ENCODE measurements at regions not wholly inside any gene's neighbourhood (a gene's known extent, or its start where the extent isn't known, plus 50 kb on each side); places are given as distances from the start of the nearest gene placed in this dataset.
"Not testable (repeated sequence)": the region's sequence is repeated elsewhere in the genome, so short reads cannot be mapped to it uniquely, and the experiment has no call there.

DNA sequence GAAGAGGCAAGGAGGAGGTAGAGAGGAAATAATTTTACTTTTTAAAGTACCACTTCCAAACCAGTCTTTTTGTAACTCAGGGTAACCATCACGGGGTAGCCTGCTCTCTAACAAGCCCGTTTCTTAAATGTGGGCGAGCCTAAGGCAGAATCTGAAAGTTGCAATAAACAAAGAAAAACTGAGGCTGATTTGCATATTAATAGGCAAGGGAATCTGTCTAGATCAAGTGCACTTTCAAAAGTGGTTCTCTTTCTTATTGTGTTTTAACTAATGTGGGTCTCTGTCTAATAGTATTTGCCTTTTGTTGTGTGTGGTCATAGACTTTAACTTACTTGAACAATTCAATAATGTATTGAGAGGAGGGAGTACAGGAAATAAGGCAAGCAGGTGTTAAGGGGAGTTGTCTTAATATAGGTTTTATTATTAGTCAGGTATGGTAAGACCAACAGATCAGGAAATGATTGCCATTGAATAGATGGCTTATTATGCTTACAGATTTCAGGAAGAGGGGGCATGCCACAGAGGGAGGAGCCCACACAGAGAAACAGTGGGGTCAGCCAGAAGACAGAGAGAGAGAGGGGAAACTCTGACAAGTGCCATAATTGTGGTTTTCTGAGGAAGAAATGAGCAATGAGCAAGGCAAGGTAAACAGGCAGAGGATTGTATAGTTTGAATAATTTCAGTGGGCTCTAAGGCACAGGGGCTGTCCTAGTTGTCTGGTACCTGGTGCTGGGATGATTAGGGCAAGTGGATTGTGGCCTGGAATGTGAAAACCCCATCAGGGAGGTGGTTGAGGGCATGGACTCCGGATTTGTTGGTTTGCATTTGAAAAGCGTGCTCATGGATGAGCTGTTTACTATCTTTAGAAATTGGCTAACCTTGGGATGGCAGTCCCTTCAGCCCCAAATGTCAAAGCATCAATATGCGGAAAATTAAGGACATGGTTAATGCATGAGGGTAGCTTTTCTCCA, 237.2 kb downstream of the TOX3 start:
- DNase-seq (ENCODE audit: low read depth): no peak

DNA sequence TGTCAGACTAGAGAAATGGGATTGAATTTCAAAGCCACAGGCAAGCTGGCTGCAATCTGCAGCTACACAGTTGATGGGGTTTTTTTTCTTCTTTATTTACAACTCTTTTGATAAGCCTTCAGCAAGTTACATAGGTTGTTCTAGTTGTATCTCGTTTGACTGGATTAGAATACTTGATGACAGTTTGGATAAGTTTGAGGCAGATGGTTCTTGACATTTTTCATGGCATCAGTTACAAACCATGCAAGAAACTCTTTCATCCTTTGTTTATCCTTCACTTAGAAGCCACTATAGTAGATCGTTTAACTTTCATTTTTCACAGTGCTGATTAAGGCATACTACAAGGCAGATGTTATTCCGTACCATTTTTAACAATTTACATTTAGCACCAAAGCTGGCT, 238.9 kb downstream of the TOX3 start:
- no peak for DNase-seq (ENCODE audit: low read depth)

DNA sequence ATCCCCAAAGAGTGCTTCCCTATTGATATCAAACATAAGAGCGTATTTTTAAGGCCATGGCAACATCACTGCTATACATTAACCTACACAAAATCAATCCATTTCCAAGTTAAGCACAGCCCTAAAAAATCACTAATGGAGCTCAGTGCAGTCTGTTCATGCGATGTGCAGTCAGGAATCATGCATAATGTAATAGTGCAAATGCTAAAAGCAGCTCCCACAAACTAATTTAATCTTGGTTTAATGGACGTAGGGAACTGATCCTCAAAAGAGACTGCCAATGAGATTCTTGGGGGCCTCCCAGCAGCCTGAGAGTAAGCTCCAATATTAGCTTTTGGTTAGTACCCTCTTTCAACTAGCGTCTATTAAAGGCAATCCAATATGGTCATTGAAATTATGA, 245.9 kb downstream of the TOX3 start:
- DNase-seq (ENCODE audit: low read depth): no peak

DNA sequence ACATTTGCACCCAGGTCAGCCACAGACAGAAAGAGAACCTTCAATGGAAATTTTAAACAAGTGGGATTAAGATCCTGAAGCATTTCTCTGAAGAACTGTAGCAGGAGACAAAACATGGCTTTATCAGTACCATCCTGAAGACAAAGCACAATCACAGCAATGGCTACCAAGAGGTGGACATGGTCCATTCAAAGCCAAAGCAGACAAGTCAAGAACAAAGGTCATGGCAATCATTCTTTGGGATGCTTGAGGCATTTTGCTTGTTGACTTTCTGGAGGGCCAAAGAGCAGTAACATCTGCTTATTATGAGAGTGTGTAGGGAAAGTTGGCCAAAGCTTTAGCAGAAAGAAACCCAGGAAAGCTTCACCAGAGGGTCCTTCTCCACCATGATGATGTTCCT, 248.2 kb downstream of the TOX3 start:
- no peak for DNase-seq (ENCODE audit: low read depth)

DNA sequence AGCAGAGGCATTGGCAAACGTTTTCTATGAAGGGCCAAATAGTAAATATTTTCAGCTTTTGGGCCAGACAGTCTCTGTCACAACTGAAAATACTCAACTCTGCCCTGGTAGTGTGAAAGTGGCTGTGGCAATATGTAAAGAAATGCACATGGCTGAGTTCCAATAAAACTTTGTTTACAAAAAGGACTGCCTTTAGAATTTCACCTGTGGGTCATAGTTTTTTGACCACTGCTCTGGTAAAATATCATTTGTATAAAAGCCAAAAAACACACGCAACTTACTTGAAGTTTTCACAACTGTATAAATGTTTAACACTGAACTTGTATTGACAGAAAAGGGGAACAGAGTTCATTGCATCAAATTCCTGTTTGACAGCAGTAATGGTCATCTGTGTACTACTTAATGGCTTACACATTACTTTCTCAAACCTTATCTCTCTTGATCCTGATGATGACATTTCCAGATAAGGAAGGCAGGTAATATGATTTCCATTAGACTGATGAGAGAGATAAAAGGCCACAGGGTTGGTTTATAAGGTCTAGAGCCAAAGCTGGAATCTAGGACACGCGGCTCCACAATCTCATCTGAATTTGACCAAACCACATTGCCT, 250.1 kb downstream of the TOX3 start:
- DNase-seq (ENCODE audit: low read depth): not testable (repeated sequence)

DNA sequence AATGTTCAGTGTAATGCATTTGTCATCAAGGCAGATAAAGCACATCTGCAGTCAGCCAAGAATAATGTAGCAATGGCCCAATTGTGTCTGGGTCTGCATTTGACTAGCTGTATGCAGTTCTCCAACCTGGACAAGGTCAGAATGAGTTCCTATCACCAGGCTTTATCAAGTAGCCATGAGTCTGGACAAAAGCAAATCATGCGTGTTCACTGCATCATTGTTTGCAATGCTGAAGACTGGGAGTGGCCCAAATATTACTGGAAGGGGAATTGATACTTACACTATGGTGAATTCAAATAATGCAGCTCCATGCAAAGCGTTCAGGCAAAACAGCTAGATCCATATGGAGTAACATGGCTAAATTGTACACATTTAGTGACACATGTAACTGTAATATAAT, 250.9 kb downstream of the TOX3 start:
- DNase-seq (ENCODE audit: low read depth): no peak

DNA sequence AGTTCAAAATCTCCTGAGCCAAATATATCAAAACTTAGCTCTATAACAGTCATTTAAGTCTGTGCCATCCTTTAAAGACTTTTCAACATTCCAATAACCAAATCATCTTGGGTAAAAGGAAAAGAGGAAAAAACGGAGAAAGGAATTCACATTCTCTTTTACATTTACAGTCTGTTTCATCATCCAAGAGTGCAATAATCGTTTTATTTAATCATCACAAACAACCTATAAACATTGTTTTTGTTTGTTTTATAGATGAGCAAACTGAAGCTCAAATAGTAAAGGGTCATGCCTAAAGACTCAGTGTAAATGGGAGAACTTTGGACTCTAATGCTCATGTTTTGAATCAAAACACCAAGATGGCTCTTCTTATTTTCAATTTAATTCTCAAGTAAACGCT, 252.3 kb downstream of the TOX3 start:
- DNase-seq (ENCODE audit: low read depth): no peak

DNA sequence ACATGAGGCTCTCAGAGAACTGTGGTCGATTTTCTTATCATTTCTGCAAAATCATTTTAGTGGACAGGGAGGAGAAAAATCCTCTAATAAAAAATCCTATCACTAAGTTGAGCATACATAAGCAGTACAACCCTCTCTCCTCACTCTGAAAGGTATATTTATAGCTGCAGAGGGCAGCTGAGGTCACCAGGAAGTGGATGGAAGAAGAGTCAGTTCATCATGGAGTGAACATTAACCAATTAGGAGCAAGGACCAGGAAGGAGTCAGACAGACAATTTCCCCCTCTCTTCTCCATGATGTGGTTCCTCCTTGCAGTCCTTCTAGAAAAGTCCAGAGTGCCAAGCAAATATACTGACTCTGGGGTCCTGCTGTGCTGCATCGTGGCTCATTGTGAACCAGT, 253.7 kb downstream of the TOX3 start:
- DNase-seq (ENCODE audit: low read depth): no peak

DNA sequence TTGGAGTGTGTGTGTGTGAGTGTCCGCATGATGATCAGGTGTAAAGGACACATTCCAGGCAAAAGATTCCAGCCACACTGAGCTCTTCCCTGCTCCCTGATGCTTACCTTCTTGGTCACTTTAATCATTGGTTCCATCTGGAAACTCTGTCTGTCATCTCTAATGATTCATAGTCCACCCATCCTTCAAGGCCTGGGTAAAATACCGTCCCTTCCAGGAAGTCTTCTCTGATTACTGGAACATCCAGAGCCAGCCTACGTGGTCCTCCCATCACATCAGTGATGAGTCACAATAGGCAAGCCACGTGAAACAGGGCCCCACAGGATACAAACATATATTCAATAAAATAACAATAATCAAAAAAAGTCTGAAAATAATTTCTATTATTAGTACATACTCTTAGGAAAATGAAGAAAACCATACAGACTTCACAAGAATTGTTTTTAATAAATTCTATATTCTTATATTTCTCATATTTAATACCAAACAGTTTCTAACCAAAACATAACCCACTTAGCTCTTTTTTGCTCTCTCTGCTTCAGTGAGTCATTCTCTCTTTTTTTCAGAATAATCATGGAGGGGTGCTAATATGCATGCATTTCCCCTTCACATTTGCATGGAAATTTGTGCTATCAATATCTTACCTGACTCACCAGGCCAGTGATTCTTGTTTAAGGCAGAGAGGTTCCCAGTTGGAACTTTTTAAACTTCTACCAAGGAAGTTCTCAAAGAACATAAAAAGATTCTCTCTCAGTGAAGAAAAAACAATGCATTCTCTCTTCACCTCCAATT, 263.2 kb downstream of the TOX3 start:
- no peak for DNase-seq (ENCODE audit: low read depth)

DNA sequence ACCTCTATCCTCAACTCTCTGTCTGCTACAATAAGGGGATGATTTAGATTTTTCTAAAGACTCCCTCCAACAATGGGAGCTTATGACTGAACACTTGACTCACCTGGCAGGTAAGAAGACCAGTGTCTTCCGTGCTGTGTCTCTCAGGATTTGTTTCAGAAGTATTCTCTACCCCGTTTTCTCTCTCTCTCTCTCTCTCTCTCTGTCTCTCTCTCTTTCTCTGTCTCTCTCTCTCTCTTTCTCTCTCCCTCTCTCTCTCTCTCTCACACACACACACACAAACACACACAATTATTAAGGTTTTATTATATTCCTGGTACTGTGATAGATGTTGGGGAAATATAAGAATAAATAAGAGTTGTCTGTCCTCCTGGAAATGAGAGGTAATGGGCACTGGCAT, 263.9 kb downstream of the TOX3 start:
- DNase-seq (ENCODE audit: low read depth): peak; percentile 1

DNA sequence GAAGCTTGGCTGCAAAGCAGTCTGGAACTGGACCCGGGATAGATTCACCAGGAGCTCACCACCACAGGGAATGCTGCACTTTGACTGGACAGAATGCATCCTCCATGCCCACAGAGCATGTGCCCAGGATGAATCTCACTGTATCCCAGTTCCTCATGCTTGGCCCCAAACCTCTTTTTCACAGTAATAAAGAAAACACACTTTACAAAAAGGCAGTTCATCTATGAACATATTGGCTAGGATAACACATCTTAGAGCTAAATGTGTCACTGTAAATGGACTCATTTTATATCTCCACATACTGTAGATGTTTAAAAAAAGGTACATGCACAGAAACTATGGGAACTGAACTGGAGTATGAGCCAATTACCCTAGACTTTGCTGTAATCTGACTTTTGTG, 266.9 kb downstream of the TOX3 start:
- no peak for DNase-seq (ENCODE audit: low read depth)

DNA sequence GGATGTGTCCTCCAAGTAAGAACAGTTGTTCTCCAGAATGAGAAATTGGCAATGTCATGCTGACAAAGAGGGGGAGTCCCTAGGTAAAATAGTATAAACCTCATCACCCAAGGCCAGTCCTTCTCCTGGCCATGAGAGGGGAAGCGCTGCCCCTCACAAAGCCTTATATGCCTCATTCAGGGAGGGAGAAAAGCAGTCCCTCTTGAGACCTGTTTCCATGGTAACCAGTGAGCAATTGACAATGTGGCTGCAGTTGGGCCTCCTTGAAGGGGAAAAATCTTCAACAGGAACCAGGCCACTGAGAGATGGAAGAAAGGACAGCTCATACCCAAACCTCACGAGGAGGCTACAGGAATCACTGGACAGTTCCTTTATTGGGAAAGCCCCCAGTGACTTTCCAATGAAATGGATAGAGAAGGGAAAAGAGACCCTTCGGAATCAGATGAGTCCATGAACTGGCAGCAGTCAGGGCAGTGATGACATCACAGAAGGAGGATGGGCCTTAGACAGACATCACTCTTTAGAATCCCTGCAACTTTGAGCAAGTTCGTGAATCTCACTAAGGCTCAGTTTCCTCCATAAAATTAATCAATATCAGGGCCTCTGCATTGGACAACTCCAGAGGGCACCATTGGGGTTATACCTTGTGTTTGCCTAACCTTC, 275.7 kb downstream of the TOX3 start:
- DNase-seq (ENCODE audit: low read depth): no peak

DNA sequence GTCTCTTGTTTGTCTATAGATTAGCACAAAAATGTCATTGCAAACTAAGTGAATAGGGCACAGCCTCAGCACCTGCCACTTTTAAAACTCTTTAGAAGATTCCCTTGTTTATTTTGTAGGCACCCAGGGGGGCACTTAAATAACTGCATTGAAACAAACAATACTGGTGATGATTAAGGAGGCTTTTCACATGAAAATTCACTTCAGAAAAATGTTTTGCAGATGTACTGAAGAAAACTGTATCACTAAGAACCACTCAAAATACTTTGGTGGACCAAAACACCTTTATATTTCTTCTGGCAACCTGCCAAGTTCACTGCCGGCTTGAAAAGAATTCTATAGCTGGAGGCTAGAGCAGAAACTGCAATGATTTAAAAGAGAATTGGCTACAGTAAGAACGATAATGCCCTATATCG, 281.5 kb downstream of the TOX3 start:
- no peak for DNase-seq (ENCODE audit: low read depth)

DNA sequence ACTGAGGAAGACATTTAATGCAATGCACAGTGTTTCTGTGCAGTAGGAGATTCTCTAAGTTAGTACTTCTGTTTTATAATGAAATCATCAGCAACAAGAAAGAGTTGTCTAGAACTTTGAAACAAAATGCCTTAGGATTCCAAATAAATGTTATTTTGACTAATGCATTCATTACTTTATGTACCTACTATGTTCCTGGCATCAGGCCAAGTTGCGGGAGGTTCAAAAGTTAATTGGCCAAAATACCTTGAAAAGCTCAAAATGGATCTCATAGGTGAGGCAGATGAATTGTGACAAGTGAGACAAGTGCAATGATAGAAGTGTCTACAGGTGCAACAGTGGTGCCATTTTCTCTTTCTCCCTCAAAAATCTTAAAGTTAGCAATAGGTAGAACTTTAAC, 289.4 kb downstream of the TOX3 start:
- DNase-seq (ENCODE audit: low read depth): no peak

DNA sequence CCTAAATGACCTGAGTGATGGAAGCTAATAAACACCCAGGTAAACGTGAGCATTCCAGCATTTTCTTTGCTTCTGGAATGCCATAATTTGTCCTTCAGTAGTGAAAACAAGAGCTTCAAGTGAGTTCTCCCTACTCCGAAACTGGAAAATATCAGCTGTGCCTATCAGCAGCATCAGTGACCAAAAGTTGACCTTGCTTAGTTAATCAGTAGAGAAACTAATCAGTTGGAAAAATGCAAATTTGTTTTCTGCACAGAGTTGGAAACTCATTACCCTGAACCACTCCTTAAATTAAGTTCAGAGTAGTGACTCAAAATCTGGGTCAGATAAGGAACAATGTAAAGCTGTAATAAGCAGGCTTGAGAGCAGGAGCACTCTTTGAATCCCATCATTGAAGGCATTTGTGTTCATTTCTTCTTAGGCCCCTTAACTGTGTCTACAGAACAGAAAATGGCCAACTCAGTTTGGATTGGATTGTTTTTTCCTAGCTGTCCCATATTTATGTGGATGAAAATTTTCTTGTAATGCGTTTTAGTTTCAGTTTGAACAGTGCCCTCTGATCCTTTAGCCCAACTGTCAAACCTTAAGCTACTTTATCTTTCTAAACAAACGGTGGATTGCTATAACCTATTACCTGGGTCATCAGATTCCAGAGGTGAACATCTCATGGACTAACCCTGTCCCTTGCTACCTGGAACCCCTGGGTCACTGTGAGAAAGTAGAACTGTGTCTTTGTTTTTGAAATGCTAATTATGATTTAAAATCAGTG, 290.4 kb downstream of the TOX3 start:
- DNase-seq (ENCODE audit: low read depth): no peak

DNA sequence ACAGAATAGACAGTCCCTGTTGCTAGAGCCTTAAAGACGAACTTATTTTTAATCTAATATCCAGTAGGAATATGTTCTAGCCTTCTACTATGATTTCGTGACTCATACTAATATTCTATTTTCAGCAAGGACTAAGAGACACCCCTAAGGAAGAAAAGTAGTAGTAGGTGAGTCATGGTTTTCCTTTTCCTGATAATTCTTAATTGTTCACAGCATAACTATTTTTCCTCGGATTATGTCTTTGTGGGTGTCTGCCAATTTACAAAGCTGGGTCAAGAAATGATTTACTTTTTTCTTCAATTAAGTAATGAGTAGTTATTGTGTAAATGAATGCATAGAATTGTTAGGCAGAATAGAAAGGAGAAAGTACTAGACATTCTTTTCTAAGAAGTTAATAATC, 292.2 kb downstream of the TOX3 start:
- DNase-seq (ENCODE audit: low read depth): no peak

DNA sequence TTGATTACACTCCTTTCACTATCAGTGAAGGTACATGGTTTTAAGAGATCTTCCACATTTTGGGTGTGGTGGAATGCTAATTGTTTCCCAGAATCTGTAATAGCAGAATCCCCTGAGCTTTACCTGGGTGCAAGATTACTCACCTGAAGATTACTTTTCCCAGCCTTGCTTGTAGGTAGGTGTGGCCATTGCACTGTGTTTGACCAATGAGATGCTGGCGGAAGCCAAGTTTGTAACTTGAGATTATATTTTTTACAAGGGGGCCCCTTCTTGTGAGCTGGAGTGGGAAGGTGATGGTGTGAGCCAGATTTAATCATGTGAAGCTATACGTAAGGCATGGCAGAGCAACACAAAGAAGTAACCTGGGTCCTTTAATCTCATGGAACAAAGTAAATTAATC, 294.3 kb downstream of the TOX3 start:
- no peak for DNase-seq (ENCODE audit: low read depth)

DNA sequence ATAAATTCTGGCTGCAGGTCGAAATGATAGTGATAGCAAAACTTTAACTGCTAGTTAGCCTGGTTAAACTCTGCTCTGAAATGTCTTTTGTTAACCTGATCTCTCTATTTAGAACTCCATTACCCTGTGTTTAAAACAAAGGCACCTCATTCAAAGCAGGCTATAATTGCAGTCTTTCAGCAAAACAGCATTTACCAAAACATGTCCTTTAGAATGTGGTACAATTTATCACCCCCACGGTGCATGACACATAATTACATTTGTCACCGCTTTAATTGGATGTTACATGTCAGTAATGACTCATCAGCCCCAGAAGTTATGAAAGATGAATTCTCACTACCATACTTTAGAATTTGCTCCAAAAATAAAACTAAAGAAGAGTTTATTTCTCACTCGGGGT, 295.4 kb downstream of the TOX3 start:
- DNase-seq (ENCODE audit: low read depth): no peak

DNA sequence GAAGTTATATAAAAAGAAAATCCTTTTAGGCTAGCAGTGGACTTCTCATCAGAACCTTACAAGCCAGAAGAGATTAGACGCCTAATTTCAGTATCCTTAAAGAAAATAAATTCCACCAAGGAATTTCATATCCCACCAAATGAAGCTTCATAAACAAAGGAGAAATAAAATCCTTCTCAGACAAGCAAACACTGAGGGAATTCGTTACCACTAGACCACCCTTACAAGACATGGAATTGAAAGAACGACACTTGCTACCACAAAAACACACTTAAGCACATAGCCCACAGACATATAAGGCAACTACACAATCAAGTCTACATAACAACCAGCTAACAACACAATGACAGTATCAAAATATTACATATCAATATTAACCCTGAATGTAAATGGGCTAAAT, 299.2 kb downstream of the TOX3 start:
- DNase-seq (ENCODE audit: low read depth): no peak

DNA sequence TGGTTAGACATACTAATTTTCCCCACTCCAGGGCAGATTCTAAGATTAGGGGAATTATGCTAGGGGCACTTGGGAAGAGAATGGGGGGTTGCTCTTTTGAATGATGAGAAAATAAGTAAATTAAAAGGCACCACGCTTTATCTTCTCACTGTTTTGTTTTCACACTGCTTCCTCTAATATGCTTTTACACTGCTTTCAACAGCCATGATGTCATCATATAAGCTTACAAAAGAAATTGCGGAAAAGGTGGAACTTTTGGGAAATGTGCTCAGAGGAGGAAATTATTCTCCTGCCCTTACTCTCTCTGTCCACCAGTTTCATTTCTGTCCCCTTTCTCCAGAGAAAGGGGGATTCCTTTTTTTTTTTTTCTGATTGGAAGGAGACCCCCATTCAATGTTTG, 308.2 kb downstream of the TOX3 start:
- no peak for DNase-seq (ENCODE audit: low read depth)

DNA sequence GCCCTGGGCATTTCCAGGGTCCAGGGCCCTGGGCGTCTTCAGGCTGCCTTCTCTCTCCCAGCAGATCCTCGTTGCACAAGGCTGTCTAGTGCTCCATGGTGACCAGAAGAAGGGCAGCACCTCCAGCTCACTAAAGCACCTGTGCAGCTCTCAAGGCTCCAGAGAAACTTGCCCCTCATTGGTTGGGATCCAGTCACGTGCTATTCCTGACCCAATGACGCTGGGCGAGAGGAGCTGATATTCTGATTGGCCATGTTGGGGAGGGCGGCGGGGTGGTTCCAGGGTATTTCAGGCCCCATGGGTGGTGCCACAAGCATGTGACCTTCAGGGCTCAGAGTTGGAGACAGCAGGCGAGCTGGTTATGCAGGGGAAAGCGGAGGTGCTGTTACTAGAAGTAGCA, 309.1 kb downstream of the TOX3 start:
- no peak for DNase-seq (ENCODE audit: low read depth)

DNA sequence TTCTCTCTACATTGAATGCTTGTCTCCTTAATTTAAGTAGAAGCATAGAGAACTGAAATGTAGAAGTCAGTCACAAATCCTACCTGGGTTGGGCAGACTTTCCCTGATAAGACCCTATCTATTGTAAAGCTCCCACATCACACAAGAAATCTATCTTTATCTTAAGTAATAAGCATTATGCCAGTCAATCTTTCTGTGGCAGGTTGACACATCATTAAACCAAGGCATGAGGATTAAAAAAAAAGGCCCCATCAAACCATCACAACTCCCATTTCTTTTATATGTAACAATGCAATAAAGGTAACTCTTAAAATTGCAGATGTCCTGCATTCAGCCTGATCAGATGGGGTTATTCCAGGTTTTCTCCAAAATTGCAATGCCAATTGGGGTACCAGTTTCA, 311.8 kb downstream of the TOX3 start:
- no peak for DNase-seq (ENCODE audit: low read depth)

Data from iris pigment epithelial cell (primary cell).